Astrocyte of the cerebellum (primary cell): ENCODE measurements at regions not wholly inside any gene's neighbourhood (a gene's known extent, or its start where the extent isn't known, plus 50 kb on each side); places are given as distances from the start of the nearest gene placed in this dataset.
"Not testable (repeated sequence)": the region's sequence is repeated elsewhere in the genome, so short reads cannot be mapped to it uniquely, and the experiment has no call there.

ENCODE experiments used
- DNase-seq: peaks from one replicate; pipeline ENCODE4 v3.0.0-alpha.2; 2011; ENCODE audit warnings: low read depth
- H3K4me3 ChIP-seq: 2 replicates; pipeline ENCODE4 v1.5.1; 2011; ENCODE audit warnings: mild to moderate bottlenecking, low read depth, low read length, moderate library complexity
- CTCF ChIP-seq: IDR thresholded peaks from 2 replicates; pipeline ENCODE4 v1.5.1; 2012; ENCODE audit warnings: low read length, low read depth, moderate library complexity, mild to moderate bottlenecking; ENCODE audit errors: missing control alignments
- in situ Hi-C: cut with HindIII; loops from 2 replicates; pipeline ENCODE4 v1.10.0; 2017; ENCODE audit warnings: low sequenced_read_pairs

DNA sequence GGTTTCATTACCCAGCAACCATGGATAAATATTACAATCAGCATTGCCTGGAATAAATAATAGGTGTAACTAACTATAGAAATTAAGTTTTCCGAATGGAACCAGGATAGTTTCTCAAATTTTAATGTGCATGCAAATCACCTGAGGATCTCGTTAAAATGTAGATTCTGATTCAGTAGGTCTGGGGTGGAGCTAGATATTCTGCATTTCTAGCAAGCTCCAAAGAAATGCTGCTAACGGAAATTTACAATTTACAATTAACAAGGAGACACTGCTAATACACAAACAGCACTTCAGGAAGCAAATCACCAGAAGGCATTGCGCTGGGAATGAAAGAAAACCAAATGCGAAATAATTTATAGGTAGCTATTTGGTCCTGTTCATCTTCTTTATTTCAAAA lies 597.5 kb upstream of the KLF12 start:
- no peak for TF ChIP-seq CTCF
- in situ Hi-C loops = no loop called here
- no peak overlapping the region for H3K4me3 ChIP-seq
- DNase-seq = no peak

- no peak for TF ChIP-seq CTCF
- no peak for DNase-seq
- in situ Hi-C loops = no loop called here
- no peak overlapping the region for H3K4me3 ChIP-seq
Measured at GRCh38 chr13:74730556-74731331, 596.5 kb upstream of the KLF12 start.

DNA sequence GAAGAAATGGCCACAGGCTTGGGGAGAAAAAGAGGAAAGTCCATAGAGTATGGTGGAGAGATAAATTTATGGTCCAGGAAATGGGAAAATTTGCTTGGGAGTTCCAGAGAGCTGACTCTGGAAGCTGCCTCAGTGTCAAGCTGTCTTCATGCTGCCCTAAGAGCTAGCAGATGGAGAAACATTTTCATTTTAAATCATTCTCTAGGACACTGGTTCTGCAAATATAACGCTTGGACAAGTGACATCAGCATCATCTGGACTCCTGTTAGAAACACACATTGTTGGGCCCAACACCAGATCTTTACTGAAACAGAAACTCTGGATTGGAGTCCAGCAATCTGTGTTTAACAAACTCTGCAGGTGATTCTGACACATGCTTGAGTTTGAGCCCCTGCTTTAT lies 592.0 kb upstream of the KLF12 start:
- DNase-seq = no peak
- no peak for TF ChIP-seq CTCF
- no peak overlapping the region for H3K4me3 ChIP-seq
- in situ Hi-C loops = no loop called here

DNA sequence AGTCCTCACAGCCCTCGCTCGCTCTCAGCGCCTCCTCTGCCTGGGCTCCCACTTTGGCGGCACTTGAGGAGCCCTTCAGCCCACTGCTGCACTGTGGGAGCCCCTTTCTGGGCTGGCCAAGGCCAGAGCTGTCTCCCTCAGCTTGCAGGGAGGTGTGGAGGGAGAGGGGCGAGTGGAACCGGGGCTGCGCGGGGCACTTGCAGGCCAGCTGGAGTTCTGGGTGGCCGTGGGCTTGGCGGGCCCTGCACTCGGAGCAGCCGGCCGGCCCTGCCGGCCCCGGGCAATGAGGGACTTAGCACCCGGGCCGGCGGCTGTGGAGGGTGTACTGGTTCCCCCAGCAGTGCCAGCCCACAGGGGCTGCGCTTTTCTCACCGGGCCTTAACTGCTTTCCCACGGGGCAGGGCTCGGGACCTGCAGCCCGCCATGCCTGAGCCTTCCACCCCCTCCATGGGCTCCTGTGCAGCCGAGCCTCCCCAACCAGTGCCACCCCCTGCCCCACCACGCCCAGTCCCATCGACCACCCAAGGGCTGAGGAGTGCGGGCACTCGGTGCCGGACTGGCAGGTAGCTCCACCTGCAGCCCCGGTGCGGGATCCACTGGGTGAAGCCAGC lies 584.1 kb upstream of the KLF12 start:
- H3K4me3 ChIP-seq, DNase-seq, in situ Hi-C loops: not testable (repeated sequence)

- H3K4me3 ChIP-seq = no peak overlapping the region
- no peak for DNase-seq
- in situ Hi-C loops = no loop called here
- no peak for TF ChIP-seq CTCF
Measured at GRCh38 chr13:74715718-74716117, 581.5 kb upstream of the KLF12 start.

DNA sequence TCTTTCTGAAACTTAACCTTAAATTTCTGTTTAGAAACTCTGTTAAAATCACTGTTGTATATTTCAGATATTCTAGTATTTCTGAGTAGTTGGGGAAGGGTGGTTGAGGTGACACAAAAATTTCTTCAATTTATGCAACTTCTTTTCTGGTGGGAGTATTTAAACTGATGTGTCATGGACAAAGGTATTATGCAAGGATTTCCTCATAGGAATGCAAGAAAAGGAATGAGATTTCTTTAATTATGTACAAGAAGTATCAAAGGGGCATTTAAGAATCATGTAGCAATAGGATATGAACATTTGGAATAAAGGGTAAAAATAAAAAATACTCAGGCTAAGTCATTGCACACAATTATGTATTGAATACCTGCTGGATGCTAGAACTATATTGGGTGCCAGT lies 575.8 kb upstream of the KLF12 start:
- in situ Hi-C loops = no loop called here
- TF ChIP-seq CTCF = no peak
- no peak for DNase-seq
- no peak overlapping the region for H3K4me3 ChIP-seq

- in situ Hi-C loops = no loop called here
- DNase-seq = no peak
- H3K4me3 ChIP-seq = no peak overlapping the region
- no peak for TF ChIP-seq CTCF
Measured at GRCh38 chr13:74709226-74709625, 575.0 kb upstream of the KLF12 start.
